ENCODE measurements at regions not wholly inside any gene's neighbourhood (a gene's known extent, or its start where the extent isn't known, plus 50 kb on each side); places are given as distances from the start of the nearest gene placed in this dataset.

DNA sequence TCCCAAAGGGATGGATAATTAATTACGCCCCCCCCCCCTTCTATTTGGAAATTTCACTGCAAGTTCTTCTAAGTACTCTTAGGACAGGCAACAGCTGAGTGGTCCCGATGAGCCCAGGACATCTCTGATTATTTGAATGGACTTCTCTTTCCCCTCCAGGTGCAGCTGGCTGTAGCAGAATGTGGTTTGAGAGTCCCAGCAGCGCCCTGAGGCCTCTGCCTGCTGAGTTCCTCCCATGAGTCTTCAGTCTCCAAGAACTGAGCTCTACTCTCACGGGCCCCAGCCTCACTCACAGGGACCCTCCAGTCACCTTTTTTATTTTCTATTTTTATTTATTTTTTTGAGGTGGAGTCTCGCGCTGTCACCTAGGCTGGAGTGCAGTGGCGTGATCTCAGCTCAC is 63.6 kb upstream of the SFMBT2 start:
- H3K36me3 ChIP-seq (replicated peaks in 1 of 2; ENCODE audit: control insufficient read depth in 1 of 2, insufficient read depth in 2 of 2, low read length in 1 of 2): no peaks in the 10 kb centered on the region
- ChIA-PET POLR2A (no interaction called here), CTCF (no interaction called here)
- H3K4me3 ChIP-seq (ENCODE audit: low read depth in 2 of 2, low read length in 1 of 2): no peak overlapping the region
- H3F3A ChIP-seq (replicated peaks; ENCODE audit: insufficient read depth): no peaks in the 10 kb centered on the region
- H3K9me3 ChIP-seq: no peaks in the 10 kb centered on the region
- no peak overlapping the region for H3K4me2 ChIP-seq
- H3K27ac ChIP-seq (ENCODE audit: low read depth in 2 of 2, low read length in 1 of 2): no peak overlapping the region
- TF ChIP-seq MXI1 (IDR thresholded peaks at IDR 0.05; ENCODE audit: low read depth, low read length) (no peak), MEF2A (IDR thresholded peaks at IDR 0.05; ENCODE audit: borderline replicate concordance, low read depth) (no peak), TCF12 (IDR thresholded peaks at IDR 0.05) (no peak), RXRA (IDR thresholded peaks at IDR 0.05; ENCODE audit: borderline replicate concordance, low read depth) (no peak), TEAD4 (IDR thresholded peaks at IDR 0.05; ENCODE audit: borderline replicate concordance, insufficient read depth) (no peak), RFX5 (IDR thresholded peaks at IDR 0.05; ENCODE audit: low read length) (no peak), CHD2 (IDR thresholded peaks at IDR 0.05; ENCODE audit: low read length, partially characterized antibody) (no peak), TAF1 (IDR thresholded peaks at IDR 0.05; ENCODE audit: borderline replicate concordance, low read depth, low read length) (no peak), YY1 (IDR thresholded peaks at IDR 0.05; ENCODE audit: low read depth) (no peak), ELF1 (IDR thresholded peaks at IDR 0.05) (no peak), GABPA (IDR thresholded peaks at IDR 0.05; ENCODE audit: low read depth) (no peak), SIN3A (IDR thresholded peaks at IDR 0.05; ENCODE audit: borderline replicate concordance, low read depth, low read length) (no peak), RAD21 (IDR thresholded peaks at IDR 0.05; ENCODE audit: low read length) (no peak), NFIC (IDR thresholded peaks at IDR 0.05; ENCODE audit: borderline replicate concordance) (no peak)
- TF ChIP-seq, protein P1, sequence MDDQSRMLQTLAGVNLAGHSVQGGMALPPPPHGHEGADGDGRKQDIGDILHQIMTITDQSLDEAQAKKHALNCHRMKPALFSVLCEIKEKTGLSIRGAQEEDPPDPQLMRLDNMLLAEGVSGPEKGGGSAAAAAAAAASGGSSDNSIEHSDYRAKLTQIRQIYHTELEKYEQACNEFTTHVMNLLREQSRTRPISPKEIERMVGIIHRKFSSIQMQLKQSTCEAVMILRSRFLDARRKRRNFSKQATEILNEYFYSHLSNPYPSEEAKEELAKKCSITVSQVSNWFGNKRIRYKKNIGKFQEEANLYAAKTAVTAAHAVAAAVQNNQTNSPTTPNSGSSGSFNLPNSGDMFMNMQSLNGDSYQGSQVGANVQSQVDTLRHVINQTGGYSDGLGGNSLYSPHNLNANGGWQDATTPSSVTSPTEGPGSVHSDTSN (IDR thresholded peaks at IDR 0.05): no peak
- TF ChIP-seq, protein P2, sequence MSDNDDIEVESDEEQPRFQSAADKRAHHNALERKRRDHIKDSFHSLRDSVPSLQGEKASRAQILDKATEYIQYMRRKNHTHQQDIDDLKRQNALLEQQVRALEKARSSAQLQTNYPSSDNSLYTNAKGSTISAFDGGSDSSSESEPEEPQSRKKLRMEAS (IDR thresholded peaks at IDR 0.05; ENCODE audit: low read depth): no peak
- TF ChIP-seq, protein P3, sequence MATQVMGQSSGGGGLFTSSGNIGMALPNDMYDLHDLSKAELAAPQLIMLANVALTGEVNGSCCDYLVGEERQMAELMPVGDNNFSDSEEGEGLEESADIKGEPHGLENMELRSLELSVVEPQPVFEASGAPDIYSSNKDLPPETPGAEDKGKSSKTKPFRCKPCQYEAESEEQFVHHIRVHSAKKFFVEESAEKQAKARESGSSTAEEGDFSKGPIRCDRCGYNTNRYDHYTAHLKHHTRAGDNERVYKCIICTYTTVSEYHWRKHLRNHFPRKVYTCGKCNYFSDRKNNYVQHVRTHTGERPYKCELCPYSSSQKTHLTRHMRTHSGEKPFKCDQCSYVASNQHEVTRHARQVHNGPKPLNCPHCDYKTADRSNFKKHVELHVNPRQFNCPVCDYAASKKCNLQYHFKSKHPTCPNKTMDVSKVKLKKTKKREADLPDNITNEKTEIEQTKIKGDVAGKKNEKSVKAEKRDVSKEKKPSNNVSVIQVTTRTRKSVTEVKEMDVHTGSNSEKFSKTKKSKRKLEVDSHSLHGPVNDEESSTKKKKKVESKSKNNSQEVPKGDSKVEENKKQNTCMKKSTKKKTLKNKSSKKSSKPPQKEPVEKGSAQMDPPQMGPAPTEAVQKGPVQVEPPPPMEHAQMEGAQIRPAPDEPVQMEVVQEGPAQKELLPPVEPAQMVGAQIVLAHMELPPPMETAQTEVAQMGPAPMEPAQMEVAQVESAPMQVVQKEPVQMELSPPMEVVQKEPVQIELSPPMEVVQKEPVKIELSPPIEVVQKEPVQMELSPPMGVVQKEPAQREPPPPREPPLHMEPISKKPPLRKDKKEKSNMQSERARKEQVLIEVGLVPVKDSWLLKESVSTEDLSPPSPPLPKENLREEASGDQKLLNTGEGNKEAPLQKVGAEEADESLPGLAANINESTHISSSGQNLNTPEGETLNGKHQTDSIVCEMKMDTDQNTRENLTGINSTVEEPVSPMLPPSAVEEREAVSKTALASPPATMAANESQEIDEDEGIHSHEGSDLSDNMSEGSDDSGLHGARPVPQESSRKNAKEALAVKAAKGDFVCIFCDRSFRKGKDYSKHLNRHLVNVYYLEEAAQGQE (IDR thresholded peaks at IDR 0.05; ENCODE audit: low read depth, low read length): no peak
- TF ChIP-seq, protein P4, sequence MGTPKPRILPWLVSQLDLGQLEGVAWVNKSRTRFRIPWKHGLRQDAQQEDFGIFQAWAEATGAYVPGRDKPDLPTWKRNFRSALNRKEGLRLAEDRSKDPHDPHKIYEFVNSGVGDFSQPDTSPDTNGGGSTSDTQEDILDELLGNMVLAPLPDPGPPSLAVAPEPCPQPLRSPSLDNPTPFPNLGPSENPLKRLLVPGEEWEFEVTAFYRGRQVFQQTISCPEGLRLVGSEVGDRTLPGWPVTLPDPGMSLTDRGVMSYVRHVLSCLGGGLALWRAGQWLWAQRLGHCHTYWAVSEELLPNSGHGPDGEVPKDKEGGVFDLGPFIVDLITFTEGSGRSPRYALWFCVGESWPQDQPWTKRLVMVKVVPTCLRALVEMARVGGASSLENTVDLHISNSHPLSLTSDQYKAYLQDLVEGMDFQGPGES (IDR thresholded peaks at IDR 0.05; ENCODE audit: low read depth, low read length): no peak
- WGBS (ENCODE audit: low lambda C conversion rate): 42% methylated on average over 7 of the region's 7 CpGs
- H2AFZ ChIP-seq (ENCODE audit: low read depth): no peak overlapping the region
- no peaks in the 10 kb centered on the region for H3K9me2 ChIP-seq
- no peak for DNase-seq
- no peaks in the 10 kb centered on the region for H4K20me1 ChIP-seq (ENCODE audit: insufficient read depth)
- peaks cover 0 to 8% of the 10 kb centered on the region in 2 experiments; a peak in 1 of 4 replicates for H3K4me1 ChIP-seq (ENCODE audit: control insufficient read depth in 1 of 2, insufficient read depth in 2 of 2, low read depth in 1 of 2, low read length in 1 of 2)
- H3K27me3 ChIP-seq (ENCODE audit: insufficient read depth): no peaks in the 10 kb centered on the region
- no peaks in the 10 kb centered on the region for H3K79me2 ChIP-seq (ENCODE audit: insufficient read depth)
- no peak overlapping the region for H3K9ac ChIP-seq

Measured in SK-N-SH (cell line).